ENCODE measurements at regions not wholly inside any gene's neighbourhood (a gene's known extent, or its start where the extent isn't known, plus 50 kb on each side); places are given as distances from the start of the nearest gene placed in this dataset.
"Not testable (repeated sequence)": the region's sequence is repeated elsewhere in the genome, so short reads cannot be mapped to it uniquely, and the experiment has no call there.

DNA sequence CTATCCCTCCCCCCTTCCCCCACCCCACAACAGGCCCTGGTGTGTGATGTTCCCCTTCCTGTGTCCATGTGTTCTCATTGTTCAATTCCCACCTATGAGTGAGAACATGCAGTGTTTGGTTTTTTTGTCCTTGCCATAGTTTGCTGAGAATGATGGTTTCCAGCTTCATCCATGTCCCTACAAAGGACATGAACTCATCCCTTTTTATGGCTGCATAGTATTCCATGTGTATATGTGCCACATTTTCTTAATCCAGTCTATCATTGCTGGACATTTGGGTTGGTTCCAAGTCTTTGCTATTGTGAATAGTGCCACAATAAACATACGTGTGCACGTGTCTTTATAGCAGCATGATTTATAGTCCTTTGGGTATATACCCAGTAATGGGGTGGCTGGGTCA lies 52.3 kb upstream of the MAN1A2 start:
- H3K4me1 Mint-ChIP-seq (ENCODE audit: low read depth); POLR2A ChIA-PET; H3K27me3 Mint-ChIP-seq; H3K4me3 Mint-ChIP-seq; H3K9me3 Mint-ChIP-seq; H3K36me3 Mint-ChIP-seq; H3K27ac Mint-ChIP-seq; CTCF ChIA-PET; DNase-seq: not testable (repeated sequence)
- intact Hi-C loops (cut with micrococcal nuclease) = loop anchor here (10.0 kb wide), 1 partner anchor 180 kb away; no protein-coding TSS in a partner anchor

DNA sequence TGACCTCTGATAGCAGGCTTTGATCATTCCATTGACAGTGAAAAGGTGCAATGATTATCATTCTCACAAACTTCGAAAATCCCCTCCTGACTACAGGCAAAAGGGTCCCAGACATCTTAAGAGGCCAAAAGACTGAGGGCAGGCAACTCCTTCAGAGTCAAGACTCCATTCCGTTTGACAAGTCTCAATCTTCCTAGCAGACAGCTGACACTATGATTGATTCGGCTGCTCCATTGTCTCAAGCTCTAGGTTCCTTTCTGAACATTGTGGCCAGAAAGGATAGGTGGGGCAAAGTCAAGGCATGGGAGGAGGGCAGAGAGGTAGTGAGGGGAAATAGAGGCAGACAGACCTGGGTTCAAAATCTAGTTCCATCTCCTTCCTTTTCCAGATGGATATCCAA lies 53.7 kb upstream of the MAN1A2 start:
- no peak overlapping the region for H3K27ac Mint-ChIP-seq
- no peak overlapping the region for H3K4me3 Mint-ChIP-seq
- intact Hi-C loops (cut with micrococcal nuclease) = loop anchor here (10.0 kb wide), 1 partner anchor 181 kb away; no protein-coding TSS in a partner anchor
- ChIA-PET CTCF (no interaction called here), POLR2A (no interaction called here)
- peaks cover 2% of the 10 kb centered on the region for H3K27me3 Mint-ChIP-seq
- H3K36me3 Mint-ChIP-seq = no peaks in the 10 kb centered on the region
- H3K9me3 Mint-ChIP-seq = no peaks in the 10 kb centered on the region
- peaks cover 4% of the 10 kb centered on the region for H3K4me1 Mint-ChIP-seq (ENCODE audit: low read depth)
- no peak for DNase-seq

GRCh38 chr1:117312453-117313138 lies 54.7 kb upstream of the MAN1A2 start:
- ChIA-PET POLR2A (no interaction called here), CTCF (interaction anchor here (0.9 to 1.0 kb wide), 2 partner anchors 9 to 442 kb away, joined by 3 read pairs; no protein-coding TSS in a partner anchor)
- no peak for DNase-seq
- Mint-ChIP-seq H3K36me3 (no peaks in the 10 kb centered on the region), H3K9me3 (no peaks in the 10 kb centered on the region), H3K27ac (no peak overlapping the region), H3K4me1 (ENCODE audit: low read depth) (peaks cover 13% of the 10 kb centered on the region), H3K4me3 (no peak overlapping the region), H3K27me3 (peaks cover 2% of the 10 kb centered on the region)
- intact Hi-C loops (cut with micrococcal nuclease) = loop anchor here (10.0 kb wide), 1 partner anchor 182 kb away; no protein-coding TSS in a partner anchor

DNA sequence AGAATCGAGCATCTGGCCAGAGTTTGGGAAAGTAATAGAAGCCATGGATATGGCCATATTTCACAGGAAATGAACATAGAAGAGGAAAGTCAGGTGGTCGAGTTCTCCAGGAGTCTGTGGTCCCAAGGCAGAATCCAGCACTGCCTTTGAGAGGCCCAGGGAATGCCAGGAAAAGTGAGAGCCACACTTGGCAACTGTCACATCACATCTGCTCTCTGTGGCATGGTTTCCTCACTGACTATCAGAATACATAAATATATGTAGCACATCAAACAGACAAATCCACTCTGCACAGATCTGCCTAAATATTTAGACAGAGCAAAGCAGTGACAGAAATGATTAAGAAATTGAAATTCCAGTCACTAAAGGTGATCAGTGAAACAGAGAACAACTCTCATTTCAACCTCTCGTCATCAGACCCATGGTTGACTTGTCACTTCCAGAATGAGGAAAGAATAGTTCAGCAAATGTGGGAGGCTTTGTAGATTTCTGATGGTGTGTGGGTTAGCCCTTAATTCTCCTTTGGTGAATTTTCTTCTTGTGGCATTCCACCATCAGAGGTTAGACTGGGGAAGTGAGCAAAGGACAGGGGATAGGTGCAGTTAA lies 58.8 kb upstream of the MAN1A2 start:
- Mint-ChIP-seq H3K27ac (no peak overlapping the region), H3K36me3 (no peaks in the 10 kb centered on the region), H3K9me3 (no peaks in the 10 kb centered on the region), H3K4me3 (no peak overlapping the region), H3K27me3 (peaks cover 4% of the 10 kb centered on the region), H3K4me1 (ENCODE audit: low read depth) (peaks cover 13% of the 10 kb centered on the region)
- no peak for DNase-seq
- POLR2A ChIA-PET = no interaction called here
- intact Hi-C loops (cut with micrococcal nuclease) = no loop called here
- CTCF ChIA-PET = interaction anchor here (0.6 to 1.5 kb wide), 3 partner anchors 22 to 182 kb away, joined by 3 to 5 read pairs (median 3); no protein-coding TSS in a partner anchor

DNA sequence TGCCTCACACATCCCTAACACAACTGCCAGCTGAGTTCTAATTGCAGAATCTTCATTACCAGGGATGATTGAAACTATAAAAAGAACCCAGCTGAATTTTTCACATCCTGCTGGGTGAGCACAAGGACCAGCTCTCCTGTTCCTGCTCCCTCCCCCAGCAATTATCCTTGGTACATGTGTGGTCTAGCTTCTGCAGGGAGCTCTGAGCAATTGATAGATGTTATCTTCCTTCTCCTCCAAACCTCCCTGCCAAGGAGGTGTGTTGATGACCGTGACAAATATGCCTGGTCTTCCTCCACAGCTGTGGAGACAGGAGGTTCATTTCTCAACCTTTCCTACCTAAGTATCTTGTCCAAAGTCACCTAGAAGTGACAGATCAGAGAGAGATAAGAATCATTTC lies 65.3 kb upstream of the MAN1A2 start:
- Mint-ChIP-seq H3K4me3 (no peak overlapping the region), H3K9me3 (peaks cover 2% of the 10 kb centered on the region), H3K27me3 (peaks cover 5% of the 10 kb centered on the region), H3K27ac (no peak overlapping the region), H3K4me1 (ENCODE audit: low read depth) (no peaks in the 10 kb centered on the region), H3K36me3 (no peaks in the 10 kb centered on the region)
- intact Hi-C loops (cut with micrococcal nuclease) = no loop called here
- no peak for DNase-seq
- POLR2A ChIA-PET = no interaction called here
- CTCF ChIA-PET = no interaction called here

DNA sequence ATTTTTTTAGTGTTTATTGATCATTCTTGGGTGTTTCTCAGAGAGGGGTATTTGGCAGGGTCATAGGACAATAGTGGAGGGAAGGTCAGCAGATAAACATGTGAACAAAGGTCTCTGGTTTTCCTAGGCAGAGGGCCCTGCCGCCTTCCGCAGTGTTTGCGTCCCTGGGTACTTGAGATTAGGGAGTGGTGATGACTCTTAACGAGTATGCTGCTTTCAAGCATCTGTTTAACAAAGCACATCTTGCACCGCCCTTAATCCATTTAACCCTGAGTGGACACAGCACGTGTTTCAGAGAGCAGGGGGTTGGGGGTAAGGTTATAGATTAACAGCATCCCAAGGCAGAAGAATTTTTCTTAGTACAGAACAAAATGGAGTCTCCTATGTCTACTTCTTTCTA lies 67.1 kb upstream of the MAN1A2 start:
- H3K27ac Mint-ChIP-seq; POLR2A ChIA-PET; H3K27me3 Mint-ChIP-seq; H3K9me3 Mint-ChIP-seq; DNase-seq; CTCF ChIA-PET; H3K36me3 Mint-ChIP-seq; intact Hi-C loops (cut with micrococcal nuclease); H3K4me1 Mint-ChIP-seq (ENCODE audit: low read depth); H3K4me3 Mint-ChIP-seq: not testable (repeated sequence)

DNA sequence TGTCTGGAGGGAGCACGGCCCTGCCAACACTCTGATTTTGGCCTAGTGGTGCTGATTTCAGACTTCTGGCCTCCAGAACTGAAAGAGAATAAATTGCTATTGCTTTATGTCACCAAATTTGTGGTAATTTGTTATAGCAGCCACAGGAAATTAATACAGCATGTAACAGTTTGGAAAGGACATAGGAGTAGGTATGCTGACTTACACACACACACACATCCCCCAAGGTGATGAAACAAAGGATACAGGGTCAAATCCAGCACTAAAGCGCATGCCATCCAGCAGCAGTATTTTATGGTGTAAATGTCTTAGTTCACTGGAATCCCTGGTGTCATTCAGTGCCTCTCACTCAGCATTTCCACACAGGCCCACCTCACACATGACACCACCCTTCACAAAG lies 72.2 kb upstream of the MAN1A2 start:
- Mint-ChIP-seq H3K4me3 (no peak overlapping the region), H3K36me3 (no peaks in the 10 kb centered on the region), H3K9me3 (no peaks in the 10 kb centered on the region), H3K27ac (no peak overlapping the region), H3K27me3 (no peaks in the 10 kb centered on the region), H3K4me1 (ENCODE audit: low read depth) (no peaks in the 10 kb centered on the region)
- ChIA-PET POLR2A (no interaction called here), CTCF (no interaction called here)
- DNase-seq = no peak
- intact Hi-C loops (cut with micrococcal nuclease) = no loop called here

- Mint-ChIP-seq H3K36me3 (no peaks in the 10 kb centered on the region), H3K27ac (no peak overlapping the region), H3K27me3 (no peaks in the 10 kb centered on the region), H3K4me1 (ENCODE audit: low read depth) (no peaks in the 10 kb centered on the region), H3K4me3 (no peak overlapping the region), H3K9me3 (no peaks in the 10 kb centered on the region)
- intact Hi-C loops (cut with micrococcal nuclease) = no loop called here
- no peak for DNase-seq
- ChIA-PET CTCF (no interaction called here), POLR2A (no interaction called here)
These were observed 76.4 kb upstream of the MAN1A2 start for GRCh38 chr1:117290890-117291289.

DNA sequence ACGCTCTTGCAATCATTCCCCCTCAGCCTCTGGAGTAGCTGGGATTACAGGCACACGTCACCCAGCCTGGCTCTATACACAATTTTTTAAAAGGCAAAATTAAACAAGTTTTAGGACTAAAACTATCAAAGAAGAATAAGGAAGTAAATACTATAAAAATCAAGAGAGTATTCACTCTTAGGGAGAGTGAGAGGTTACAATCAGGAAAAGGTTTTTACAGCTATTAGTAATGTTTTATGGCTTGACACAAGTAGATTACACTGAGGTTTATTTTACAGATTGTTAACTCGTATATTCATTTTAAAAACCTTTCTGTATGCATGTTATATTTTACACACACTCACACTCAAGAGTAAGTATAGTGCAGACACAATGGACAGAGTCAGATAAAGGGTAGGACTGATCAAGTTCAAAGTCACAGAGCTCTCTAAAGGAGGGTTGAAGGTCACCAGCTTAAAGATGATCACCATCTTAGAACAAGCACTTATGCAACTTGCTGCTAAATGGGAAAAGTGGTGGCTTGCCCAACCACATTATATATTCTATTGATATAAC lies 77.9 kb upstream of the MAN1A2 start:
- Mint-ChIP-seq H3K9me3 (no peaks in the 10 kb centered on the region), H3K36me3 (no peaks in the 10 kb centered on the region), H3K4me3 (no peak overlapping the region), H3K27ac (no peak overlapping the region), H3K4me1 (ENCODE audit: low read depth) (no peaks in the 10 kb centered on the region), H3K27me3 (no peaks in the 10 kb centered on the region)
- POLR2A ChIA-PET = no interaction called here
- DNase-seq = no peak
- CTCF ChIA-PET = interaction anchor here (0.8 kb wide), 1 partner anchor 167 kb away, joined by 3 read pairs; no protein-coding TSS in a partner anchor
- intact Hi-C loops (cut with micrococcal nuclease) = no loop called here

- DNase-seq = no peak
- POLR2A ChIA-PET = no interaction called here
- H3K9me3 Mint-ChIP-seq = no peaks in the 10 kb centered on the region
- H3K27ac Mint-ChIP-seq = no peak overlapping the region
- H3K27me3 Mint-ChIP-seq = no peaks in the 10 kb centered on the region
- no peaks in the 10 kb centered on the region for H3K4me1 Mint-ChIP-seq (ENCODE audit: low read depth)
- H3K4me3 Mint-ChIP-seq = no peak overlapping the region
- CTCF ChIA-PET = interaction anchor here (0.9 to 1.2 kb wide), 2 partner anchors 21 to 219 kb away, joined by 3 read pairs; no protein-coding TSS in a partner anchor
- H3K36me3 Mint-ChIP-seq = no peaks in the 10 kb centered on the region
- intact Hi-C loops (cut with micrococcal nuclease) = no loop called here
These were observed 75.8 kb upstream of the VTCN1 start for GRCh38 chr1:117286562-117286961.

DNA sequence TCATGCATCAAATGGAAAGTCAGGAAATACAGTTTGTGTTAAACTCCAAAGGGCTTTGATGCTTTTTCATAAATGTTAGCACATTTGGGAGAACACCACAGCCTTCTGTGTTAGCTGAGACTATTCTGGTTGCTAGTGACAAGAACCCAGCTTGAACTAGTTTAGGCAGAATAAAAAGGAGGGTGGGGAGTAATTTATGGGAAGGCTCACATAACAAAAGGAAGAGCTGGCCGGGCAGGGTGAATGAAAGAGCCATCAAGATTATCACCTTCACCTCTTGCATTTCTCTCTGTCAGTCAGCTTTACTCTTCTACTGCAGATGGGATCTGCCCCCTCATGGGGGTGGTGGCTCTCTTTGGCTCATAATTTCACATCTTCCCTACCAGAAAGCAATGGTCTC lies 75.4 kb upstream of the VTCN1 start:
- no peaks in the 10 kb centered on the region for H3K9me3 Mint-ChIP-seq
- CTCF ChIA-PET = interaction anchor here (0.9 to 1.2 kb wide), 2 partner anchors 22 to 218 kb away, joined by 3 read pairs; no protein-coding TSS in a partner anchor
- DNase-seq = no peak
- no peak overlapping the region for H3K27ac Mint-ChIP-seq
- no peaks in the 10 kb centered on the region for H3K27me3 Mint-ChIP-seq
- intact Hi-C loops (cut with micrococcal nuclease) = no loop called here
- no peak overlapping the region for H3K4me3 Mint-ChIP-seq
- POLR2A ChIA-PET = no interaction called here
- no peaks in the 10 kb centered on the region for H3K36me3 Mint-ChIP-seq
- H3K4me1 Mint-ChIP-seq (ENCODE audit: low read depth) = no peaks in the 10 kb centered on the region

DNA sequence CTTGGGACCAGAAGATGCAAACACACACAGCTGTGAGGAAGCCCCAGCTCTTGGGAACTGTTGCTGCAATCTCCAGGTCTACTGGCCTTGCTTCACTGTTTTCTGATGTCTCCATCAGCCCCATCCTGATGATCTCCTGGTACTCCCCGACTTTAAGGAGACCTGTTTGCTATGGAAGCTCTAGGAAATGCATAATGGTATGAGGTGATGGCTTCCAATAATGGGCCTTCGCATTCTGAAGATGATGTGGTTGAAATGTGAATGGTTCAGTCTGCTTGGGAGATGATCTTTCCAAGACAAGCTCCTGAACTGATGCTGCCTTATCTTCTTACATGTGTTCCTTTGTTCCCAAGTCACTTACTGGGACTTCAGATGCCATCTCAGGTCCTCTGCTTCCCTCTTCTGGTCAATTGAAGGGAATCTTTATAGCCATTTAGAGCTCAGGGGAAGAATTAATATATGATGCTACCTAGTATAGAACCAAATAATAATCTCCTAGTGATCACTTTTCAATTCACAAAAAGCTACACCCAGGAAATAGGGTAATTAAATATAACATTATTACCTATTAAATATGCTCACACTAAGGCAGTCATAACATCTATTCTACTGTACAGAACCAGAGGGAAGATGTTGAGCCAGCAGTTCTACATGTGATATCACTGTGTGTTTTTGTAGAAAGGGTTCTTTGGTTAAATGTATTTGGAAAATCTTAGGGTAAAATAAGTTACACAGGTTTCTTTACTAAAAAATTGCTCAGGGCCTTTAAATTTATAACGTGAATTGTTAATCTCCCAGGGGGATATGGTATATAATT lies 73.9 kb upstream of the VTCN1 start:
- no peaks in the 10 kb centered on the region for H3K4me1 Mint-ChIP-seq (ENCODE audit: low read depth)
- H3K27me3 Mint-ChIP-seq = no peaks in the 10 kb centered on the region
- H3K4me3 Mint-ChIP-seq = no peak overlapping the region
- H3K9me3 Mint-ChIP-seq = no peaks in the 10 kb centered on the region
- POLR2A ChIA-PET = no interaction called here
- intact Hi-C loops (cut with micrococcal nuclease) = no loop called here
- H3K36me3 Mint-ChIP-seq = no peaks in the 10 kb centered on the region
- CTCF ChIA-PET = interaction anchor here (0.6 to 2.0 kb wide), 8 partner anchors 9 to 217 kb away, joined by 3 to 17 read pairs (median 4); no protein-coding TSS in a partner anchor
- no peak overlapping the region for H3K27ac Mint-ChIP-seq
- no peak for DNase-seq

Data from activated CD4-positive, alpha-beta memory T cell treated with anti-CD3 and anti-CD28 coated beads for 36 hours (primary cell).